ENCODE measurements at regions not wholly inside any gene's neighbourhood (a gene's known extent, or its start where the extent isn't known, plus 50 kb on each side); places are given as distances from the start of the nearest gene placed in this dataset.
A peak's percentile ranks its signal among the peaks of the same experiment; 100 is the strongest.

DNA sequence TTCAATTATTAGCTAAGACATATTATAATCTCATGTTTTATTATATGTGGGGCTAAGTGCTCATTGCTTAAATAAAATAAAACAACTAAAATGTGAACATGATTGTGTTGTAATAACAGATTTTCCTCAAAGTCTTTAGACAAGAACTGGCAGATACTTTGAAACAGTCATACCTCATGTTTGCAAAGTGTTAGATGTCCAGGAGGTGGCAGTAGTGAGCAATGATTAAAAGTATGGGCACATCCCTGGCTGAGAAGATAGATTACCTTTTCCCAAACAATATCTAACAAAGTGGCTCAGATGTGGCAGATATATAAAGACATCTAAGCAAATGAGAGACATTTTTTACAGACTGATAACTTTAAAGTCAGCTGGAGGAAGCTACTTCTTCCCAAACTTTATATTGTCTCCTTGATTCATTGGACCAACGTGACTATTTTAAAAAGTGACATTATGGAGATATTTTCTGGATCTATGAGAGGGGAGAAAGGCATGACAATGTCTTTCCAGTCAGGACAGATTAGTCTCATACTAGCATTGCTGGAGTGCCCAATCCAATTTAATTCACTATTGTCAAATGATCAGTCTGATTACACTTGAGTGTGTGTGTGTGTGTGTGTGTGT lies 269.8 kb downstream of the S1PR1 start:
- TF ChIP-seq, protein P1, sequence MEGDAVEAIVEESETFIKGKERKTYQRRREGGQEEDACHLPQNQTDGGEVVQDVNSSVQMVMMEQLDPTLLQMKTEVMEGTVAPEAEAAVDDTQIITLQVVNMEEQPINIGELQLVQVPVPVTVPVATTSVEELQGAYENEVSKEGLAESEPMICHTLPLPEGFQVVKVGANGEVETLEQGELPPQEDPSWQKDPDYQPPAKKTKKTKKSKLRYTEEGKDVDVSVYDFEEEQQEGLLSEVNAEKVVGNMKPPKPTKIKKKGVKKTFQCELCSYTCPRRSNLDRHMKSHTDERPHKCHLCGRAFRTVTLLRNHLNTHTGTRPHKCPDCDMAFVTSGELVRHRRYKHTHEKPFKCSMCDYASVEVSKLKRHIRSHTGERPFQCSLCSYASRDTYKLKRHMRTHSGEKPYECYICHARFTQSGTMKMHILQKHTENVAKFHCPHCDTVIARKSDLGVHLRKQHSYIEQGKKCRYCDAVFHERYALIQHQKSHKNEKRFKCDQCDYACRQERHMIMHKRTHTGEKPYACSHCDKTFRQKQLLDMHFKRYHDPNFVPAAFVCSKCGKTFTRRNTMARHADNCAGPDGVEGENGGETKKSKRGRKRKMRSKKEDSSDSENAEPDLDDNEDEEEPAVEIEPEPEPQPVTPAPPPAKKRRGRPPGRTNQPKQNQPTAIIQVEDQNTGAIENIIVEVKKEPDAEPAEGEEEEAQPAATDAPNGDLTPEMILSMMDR (IDR thresholded peaks at IDR 0.05) = peak; percentile 45
- TF ChIP-seq RAD21 (conservative IDR thresholded peaks at IDR 0.05 in 1 of 2, IDR thresholded peaks at IDR 0.05 in 1 of 2) (peak in 1 of 2 experiments; percentile 20; a peak in 1 of 5 replicates), CEBPB (IDR thresholded peaks at IDR 0.05) (no peak), POLR2A (IDR thresholded peaks at IDR 0.05; ENCODE audit: low read length) (no peak), RFX5 (IDR thresholded peaks at IDR 0.05) (no peak), EP300 (IDR thresholded peaks at IDR 0.05) (no peak), BHLHE40 (IDR thresholded peaks at IDR 0.05; ENCODE audit: low read depth, low read length) (no peak), RNF2 (IDR thresholded peaks at IDR 0.05; ENCODE audit: borderline replicate concordance, low read depth) (no peak), KDM5A (IDR thresholded peaks at IDR 0.05) (no peak)
- TF ChIP-seq, protein P2, sequence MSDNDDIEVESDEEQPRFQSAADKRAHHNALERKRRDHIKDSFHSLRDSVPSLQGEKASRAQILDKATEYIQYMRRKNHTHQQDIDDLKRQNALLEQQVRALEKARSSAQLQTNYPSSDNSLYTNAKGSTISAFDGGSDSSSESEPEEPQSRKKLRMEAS (IDR thresholded peaks at IDR 0.05) = no peak
- TF ChIP-seq, protein P3, sequence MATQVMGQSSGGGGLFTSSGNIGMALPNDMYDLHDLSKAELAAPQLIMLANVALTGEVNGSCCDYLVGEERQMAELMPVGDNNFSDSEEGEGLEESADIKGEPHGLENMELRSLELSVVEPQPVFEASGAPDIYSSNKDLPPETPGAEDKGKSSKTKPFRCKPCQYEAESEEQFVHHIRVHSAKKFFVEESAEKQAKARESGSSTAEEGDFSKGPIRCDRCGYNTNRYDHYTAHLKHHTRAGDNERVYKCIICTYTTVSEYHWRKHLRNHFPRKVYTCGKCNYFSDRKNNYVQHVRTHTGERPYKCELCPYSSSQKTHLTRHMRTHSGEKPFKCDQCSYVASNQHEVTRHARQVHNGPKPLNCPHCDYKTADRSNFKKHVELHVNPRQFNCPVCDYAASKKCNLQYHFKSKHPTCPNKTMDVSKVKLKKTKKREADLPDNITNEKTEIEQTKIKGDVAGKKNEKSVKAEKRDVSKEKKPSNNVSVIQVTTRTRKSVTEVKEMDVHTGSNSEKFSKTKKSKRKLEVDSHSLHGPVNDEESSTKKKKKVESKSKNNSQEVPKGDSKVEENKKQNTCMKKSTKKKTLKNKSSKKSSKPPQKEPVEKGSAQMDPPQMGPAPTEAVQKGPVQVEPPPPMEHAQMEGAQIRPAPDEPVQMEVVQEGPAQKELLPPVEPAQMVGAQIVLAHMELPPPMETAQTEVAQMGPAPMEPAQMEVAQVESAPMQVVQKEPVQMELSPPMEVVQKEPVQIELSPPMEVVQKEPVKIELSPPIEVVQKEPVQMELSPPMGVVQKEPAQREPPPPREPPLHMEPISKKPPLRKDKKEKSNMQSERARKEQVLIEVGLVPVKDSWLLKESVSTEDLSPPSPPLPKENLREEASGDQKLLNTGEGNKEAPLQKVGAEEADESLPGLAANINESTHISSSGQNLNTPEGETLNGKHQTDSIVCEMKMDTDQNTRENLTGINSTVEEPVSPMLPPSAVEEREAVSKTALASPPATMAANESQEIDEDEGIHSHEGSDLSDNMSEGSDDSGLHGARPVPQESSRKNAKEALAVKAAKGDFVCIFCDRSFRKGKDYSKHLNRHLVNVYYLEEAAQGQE (IDR thresholded peaks at IDR 0.05) = no peak

Data from A549 (cell line).